ENCODE measurements at regions not wholly inside any gene's neighbourhood (a gene's known extent, or its start where the extent isn't known, plus 50 kb on each side); places are given as distances from the start of the nearest gene placed in this dataset.
"Not testable (repeated sequence)": the region's sequence is repeated elsewhere in the genome, so short reads cannot be mapped to it uniquely, and the experiment has no call there.

DNA sequence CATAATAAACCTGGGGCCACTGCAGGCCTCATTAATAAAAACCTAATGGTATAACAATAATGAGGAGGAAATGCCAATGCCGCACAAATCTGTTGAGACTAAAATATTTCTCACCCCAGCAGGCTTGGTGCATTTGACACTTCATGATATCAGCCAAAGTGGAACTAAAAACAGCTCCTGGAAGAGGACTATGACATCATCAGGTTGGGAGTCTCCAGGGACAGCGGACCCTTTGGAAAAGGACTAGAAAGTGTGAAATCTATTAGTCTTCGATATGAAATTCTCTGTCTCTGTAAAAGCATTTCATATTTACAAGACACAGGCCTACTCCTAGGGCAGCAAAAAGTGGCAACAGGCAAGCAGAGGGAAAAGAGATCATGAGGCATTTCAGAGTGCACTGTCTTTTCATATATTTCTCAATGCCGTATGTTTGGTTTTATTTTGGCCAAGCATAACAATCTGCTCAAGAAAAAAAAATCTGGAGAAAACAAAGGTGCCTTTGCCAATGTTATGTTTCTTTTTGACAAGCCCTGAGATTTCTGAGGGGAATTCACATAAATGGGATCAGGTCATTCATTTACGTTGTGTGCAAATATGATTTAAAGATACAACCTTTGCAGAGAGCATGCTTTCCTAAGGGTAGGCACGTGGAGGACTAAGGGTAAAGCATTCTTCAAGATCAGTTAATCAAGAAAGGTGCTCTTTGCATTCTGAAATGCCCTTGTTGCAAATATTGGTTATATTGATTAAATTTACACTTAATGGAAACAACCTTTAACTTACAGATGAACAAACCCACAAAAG lies 580.9 kb upstream of the TMEFF2 start:
- no peak for DNase-seq (ENCODE audit: low spot score)

DNA sequence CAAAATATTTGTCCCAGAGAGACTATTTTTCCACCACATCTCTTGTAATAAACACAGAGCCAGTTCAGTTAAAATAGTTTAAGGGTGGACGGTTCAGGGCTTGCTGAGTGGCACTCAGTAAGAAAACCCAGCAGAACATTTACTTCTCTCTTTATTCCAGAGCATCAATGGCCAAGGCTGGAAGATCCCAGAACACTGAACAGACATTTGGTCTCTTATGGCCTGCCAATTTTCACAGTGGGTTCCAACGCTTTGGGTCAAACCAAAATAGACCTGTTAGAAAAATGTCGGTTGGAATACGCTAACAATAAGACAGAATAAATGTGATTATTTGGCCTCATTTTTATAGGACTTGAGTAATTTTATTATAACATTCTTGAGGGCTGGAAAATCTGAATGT lies 580.3 kb upstream of the TMEFF2 start:
- no peak for DNase-seq (ENCODE audit: low spot score)

DNA sequence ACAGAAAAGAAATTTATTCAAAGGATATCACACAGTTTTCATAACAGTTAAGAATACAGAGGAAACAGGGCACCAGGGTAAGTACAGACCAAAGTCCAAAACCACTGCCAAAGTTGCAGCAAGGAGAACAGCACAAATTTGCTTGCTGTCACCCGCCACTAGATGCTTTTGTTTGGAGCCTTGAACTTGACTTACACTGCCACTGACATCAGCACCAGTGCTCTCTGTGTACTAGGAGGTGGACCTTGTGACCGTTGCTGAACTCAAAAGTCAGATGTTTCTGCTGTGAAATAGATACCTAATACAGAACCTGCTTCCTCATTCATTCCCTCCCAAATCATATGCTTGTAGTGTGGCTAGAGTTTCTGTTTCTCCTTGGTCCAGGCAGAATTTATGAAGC lies 578.3 kb upstream of the TMEFF2 start:
- no peak for DNase-seq (ENCODE audit: low spot score)

DNA sequence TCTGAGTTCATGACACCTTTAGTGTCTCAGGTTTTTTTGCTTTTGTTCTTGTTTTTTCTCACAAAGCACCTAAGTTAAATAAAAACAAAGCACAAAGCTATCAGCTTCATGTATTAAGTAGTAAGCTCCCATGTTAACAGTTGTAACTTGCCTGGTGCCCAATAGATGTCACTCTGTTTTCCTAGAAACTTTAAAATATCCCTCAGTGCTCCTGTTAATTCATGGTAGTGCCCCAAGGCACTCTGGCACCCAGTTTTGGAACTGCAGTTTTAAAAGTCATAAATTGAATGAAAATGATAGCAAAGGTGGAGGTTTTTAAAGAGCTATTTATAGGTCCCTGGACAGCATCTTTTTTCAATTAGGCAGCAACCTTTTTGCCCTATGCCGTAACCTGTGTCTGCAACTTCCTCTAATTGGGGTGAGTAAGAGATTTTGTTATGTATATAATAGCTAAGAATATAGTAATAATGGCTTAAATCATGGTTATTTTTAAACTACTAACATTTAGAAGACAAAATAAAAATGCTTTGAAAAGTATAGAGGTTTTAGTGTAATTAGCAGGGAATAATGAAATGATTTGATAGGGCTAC lies 555.0 kb upstream of the TMEFF2 start:
- DNase-seq (ENCODE audit: low spot score) = no peak

DNA sequence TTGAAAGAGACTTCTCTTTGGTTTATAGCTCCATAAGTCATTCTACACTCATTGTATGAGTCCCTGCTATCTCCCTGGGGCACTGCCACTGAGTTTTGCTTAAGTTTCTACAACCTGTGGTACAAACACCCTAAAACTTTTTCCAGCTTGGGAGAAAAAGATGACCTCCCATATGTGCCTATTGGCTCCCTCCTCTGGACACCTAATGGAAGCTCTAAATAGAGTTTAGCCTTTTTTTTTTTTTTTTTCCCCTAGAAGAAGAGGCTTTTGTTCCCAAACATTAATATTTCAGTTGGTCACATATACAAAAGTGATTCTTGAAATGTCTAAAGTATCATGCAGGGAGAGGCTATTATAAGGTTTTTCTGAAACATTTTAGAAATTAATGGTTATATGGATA lies 547.2 kb upstream of the TMEFF2 start:
- DNase-seq (ENCODE audit: low spot score) = no peak

DNA sequence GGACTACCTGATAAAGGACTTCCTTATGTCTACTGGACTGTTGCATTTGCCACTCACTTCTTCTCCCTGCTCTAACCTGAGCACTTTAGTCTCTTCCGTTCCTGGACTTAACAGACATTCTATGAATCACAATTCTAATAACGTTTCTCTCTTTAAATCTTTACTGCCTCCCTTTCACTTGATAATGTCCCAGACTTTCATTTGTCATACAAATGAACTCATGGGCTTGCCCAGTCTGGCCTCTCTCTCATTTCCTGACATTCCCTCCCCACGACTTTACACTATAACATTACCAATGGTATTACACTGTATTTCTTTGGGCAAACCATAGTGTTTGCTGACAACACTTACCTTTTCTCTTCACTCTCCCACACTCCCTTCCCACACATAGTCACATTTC lies 540.7 kb upstream of the TMEFF2 start:
- no peak for DNase-seq (ENCODE audit: low spot score)

DNA sequence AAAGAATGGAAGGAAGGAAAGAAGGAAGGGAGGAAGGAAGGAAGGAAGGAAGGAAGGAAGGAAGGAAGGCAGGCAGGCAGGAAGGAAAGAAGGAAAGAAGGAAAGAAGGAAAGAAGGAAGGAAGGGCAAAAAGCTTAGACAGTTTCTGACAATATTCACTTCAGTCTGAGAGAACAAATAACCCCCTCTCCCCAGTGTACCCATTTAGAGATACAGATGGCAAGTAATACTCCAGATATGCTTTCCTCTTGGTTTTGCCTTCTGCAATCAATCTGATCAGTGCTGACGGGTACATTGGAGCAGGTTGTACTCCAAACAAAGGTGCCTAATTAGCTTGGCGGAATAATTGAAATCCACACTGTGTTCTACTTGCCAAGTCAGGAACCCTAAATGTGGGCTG lies 534.6 kb upstream of the TMEFF2 start:
- no peak for DNase-seq (ENCODE audit: low spot score)

DNA sequence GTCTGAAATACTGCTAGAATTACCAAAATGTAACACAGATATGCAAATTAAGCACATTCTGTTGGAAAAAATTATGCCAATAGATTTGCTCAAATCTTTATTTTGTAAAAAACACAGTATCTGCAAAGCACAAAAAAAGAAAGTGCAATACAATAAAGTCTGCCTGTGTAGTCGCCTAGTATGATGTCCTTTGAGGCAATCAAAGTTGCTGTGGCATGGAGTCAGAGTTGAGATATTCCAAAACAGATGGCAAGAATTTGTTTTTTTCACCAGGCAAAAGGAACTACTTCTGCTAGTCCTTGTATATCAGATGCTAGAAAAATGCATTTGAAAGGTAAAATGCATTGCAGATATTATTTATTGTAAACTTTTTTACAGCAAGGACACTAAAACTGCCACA lies 531.3 kb upstream of the TMEFF2 start:
- DNase-seq (ENCODE audit: low spot score) = no peak

DNA sequence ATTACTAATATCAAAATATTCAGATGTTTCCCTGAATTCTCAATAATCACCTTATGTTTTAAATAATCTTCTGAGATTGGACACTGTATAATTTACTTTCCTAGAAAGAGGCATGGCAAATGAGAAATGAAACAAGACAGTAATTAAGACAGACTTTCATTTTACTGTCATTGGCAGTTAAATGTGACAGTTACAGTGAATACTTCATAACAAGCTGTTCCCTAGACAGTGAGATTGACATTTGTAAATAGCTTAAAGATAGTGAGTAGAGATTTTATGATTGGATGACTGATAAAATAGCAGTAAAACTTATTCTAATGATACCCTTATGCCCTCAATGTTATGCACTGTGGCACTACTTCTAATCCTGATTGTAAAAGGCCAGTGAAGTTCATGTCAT lies 524.9 kb upstream of the TMEFF2 start:
- no peak for DNase-seq (ENCODE audit: low spot score)

DNA sequence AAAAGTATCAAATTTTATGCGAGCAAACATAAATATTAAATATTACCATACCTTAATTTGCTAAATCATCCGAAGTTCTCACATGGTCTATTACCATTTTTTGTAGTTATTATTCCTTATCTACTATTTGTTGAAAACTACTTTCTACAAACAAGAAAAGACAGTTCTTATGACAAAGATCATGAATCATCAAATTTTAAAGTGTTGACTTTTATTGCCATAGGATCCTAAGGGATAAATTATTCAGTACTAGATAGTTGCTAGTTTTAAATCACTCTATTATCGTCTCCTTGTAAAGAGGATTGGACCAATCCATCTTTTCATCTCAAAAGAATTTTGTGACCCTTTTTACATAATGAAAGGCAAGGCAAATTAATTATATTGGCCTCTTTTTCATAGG lies 523.6 kb upstream of the TMEFF2 start:
- DNase-seq (ENCODE audit: low spot score) = no peak

DNA sequence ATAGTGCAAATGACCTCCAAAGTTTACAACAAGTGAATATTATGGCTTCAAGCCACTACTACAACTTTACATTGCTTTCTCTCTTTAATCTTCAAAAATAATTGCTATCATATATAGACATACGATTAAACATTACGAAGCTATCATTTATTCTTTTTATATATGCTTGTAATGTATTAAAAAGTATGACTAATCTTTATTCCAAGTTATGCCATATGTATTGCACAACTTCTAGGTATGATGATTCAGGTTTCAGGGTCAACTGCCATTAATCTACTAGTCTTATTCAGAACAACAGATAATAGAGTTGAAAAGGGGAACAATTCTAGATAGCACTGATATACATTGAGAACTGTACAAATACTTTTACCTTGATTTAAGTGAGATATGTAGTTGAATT lies 506.2 kb upstream of the TMEFF2 start:
- no peak for DNase-seq (ENCODE audit: low spot score)

DNA sequence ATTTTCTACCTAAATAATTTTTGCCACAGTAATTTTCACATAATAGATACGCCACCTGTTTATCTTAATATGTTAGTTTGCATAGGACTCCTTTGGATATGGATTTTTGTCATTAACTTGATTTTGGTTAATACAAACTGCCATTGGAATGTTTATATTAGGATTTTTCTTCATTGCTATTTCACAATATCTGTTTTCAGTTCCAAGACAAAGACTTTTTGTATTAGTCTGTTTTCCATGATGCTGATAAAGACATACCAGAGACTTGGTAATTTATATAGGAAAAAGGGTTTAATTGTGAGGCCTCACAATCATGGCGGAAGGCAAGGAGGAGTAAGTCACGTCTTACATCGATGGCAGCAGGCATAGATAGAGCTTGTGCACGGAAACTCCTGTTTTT lies 503.1 kb upstream of the TMEFF2 start:
- no peak for DNase-seq (ENCODE audit: low spot score)

DNA sequence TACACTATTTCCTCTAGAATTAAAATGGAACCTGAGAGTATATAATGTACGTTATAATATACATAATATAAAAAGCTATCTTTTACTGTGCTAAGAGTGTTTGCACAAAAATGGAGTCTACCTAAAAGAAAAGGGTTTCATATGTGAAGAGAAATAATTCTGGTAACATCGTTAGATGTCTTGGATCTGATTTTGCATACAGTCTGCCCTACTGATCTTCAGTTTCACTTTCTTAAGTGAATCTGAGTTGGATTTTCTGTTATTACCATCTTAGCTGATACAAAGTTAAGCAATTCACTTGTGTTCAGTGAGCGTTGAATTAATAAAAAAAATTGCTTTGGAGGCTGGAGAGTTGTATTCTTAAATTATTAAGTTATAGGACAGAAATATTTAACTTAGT lies 502.1 kb upstream of the TMEFF2 start:
- DNase-seq (ENCODE audit: low spot score) = no peak

DNA sequence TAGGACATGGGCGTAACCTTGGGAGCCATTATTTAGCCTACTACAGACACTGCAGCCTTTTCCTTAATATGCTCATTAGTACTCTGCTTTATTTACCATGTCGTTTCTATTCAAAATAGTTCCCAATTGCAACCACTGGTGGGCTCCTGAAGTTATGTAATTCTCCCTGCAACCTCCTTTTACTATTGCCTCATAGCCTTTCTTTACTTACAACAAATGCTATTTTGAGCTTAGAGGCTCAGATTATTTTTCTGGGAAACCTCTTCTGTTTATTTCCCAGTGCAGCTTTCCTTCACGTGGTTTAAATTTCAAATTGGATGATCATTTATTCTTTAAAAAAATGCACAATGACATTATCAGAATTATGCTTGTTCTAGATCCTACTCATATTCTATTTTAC lies 492.3 kb upstream of the TMEFF2 start:
- DNase-seq (ENCODE audit: low spot score) = no peak

DNA sequence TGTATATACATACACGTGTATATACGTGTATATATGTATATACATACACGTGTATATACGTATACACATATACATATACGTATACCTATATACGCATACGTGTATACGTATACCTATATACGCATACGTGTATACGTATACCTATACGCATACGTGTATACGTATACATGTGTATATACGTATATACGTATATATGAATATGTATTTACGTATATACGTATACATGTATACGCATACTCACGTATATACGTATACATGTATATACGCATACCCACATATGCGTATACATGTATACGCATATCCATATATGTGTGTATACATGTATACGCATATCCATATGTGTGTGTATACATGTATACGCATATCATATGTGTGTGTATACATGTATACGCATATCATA lies 487.8 kb upstream of the TMEFF2 start:
- DNase-seq (ENCODE audit: low spot score) = not testable (repeated sequence)

DNA sequence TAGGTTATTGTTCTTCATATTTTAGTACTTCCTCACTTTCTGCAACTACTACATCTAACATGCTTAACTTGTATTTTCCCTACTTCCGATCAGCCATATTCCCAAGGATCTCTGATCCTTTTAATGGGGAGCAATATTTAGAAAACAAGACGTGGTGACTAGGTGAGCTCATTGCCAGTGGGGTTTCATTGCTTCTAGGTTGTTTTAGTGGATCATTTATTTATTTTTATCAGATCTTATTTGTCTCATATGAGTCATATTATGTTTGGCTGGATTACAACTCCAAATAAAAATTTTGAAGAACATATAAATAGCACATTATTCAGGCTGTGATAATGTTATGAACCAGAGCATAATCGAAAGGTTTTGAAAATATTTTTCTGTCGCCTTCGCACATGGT lies 480.9 kb upstream of the TMEFF2 start:
- DNase-seq (ENCODE audit: low spot score) = no peak

DNA sequence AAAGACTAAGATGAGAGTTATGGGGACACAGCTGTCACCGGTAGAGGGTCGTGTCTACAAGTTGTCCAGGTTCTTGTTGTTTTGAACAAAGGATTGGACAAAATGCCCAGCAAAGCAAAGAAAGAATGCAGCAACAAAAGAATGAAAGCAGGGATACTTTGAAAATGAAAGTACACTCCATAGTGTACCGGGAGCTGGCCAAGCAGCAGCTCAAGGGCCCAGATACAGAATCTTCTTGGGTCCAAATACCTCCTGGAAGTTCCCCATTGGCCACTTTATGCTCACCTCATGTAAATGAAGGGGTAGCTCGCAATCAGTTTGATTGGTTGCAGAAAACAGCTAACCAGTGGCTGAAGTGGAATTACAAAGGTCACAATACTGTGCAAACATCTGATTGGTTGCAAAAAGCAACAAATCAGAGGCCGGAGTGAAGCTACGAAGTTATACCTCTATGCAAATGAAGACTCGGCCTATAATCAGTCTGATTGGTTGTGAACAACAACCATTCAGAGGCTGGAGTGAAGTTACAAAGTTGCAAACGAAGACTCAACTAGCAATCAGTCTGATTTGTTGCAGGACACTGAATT lies 474.9 kb upstream of the TMEFF2 start:
- no peak for DNase-seq (ENCODE audit: low spot score)

DNA sequence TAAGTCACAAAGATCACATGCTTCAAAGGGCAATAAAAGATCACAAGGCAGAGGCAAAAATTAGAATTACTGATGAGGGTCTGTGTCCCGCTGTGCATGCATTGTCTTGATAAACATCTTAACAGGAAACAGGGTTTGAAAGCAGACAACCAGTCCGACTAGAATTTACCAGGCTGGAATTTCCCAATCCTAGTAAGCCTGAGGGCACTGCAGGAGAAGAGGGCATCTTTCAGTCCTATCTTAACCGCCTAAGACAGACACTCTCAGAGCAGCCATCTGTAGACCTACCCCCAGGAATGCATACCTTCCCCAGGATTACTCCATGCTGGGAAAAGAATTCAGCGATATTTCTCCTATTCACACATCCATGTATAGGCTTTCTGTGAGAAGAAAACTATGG lies 465.8 kb upstream of the TMEFF2 start:
- not testable (repeated sequence) for DNase-seq (ENCODE audit: low spot score)

DNA sequence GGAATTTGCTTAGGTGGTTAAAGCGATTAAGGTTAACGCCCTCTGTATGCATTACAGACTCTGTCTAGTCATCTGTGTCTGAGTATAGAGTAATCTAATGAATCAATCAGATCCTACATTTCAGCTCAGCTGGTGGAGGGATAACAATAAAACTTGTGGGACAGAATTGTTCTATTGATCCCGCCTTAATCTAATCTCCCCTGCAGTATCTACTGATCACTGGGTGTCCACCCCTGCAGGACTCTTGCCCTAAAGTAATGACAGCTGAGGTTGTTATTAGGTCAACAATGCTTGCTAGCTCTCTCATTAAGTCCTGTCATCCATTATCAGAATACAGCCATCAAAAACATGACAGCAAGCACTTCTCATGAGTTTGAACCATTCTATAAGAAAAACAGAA lies 462.6 kb upstream of the TMEFF2 start:
- no peak for DNase-seq (ENCODE audit: low spot score)

DNA sequence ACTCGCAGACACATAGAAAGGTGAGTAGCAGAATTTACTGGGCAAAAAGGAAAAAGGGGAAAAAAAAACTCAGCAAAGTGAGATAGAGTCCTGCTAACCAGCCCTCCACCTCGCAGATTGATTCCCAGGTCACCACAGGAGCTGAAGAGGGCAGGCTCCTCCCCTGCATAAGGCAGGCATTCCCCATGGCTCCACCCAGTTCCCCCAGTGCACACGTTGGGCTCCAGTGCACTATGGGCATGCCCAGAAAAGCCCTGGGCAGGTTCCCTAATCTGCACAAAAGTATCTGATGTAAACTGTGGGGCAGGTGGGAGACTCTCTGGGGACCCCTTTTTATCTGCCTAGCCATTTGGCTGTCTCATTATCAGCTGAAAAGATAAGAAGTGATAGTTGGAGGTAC lies 461.2 kb upstream of the TMEFF2 start:
- no peak for DNase-seq (ENCODE audit: low spot score)

DNA sequence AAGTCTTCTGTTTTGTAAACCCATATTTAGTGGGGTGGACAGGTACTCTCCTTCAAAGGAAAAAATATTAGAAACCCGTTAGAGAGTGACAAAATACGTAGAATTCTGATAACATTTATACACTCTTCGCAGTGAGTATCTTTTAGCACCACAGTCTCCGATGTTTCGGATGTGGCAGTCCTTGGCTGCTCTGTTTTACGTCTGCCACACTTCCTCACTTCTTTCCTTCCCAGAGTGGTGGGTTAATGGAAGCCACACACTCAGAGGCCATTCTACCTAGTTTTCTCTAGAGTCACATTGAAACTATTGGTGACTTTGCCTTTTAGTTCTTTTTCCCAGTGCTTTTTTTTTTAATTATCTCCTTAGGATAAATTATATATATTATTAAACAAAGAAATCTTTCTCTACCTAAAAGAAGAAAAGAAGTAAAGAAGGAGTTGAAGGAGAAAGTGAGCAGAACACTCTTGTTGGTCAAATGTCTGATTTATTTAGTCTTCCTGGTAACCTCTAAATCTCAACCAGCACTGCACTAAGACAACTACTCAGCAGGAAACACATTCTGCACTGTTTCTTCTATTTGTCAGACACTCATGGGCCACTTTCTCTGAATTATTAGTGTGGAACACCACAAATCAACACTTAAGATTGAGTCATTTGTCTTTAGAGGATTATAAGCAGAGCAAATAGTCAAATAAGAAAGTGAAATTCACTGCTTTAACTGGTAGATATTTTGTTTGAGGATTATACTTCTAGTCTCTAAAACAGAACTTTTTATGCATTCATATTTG lies 451.3 kb upstream of the TMEFF2 start:
- DNase-seq (ENCODE audit: low spot score) = no peak

DNA sequence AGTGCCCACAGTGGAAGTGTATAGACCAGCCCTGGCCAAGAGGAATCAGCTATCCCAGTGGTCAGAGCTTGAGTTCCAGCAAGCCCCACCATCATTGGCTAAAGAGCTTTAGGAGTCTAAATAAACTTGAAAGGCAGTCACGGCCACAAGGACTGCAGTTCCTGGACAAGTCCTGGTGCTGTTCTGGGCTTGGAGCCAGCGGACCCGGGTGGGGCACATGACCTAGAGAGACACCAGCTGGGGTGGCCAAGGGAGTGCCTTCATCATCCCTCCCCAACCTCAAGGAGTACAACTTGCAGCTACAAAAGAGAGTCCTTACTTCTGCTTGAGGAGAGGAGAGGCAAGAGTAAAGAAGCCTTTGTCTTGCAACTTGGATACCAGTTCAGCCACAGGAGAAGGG lies 439.8 kb upstream of the TMEFF2 start:
- DNase-seq (ENCODE audit: low spot score) = no peak

DNA sequence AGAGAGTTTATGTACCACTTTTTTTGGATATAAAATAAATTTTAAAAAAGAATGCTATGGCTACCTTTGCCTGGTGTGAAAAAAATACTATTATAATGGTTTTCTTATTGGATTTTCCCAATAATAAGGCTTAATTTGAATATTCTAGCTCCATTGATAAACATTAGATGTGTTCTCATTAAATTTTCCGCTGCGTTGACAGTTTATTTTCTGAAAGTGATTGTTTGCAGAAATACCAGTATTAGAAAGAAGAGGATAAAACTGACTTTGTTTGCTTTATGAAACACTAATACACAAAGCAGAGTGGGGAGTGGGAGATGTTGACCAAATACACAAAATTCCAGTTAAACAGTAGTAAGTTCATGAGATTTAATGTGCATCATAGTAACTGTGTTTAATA lies 433.3 kb upstream of the TMEFF2 start:
- no peak for DNase-seq (ENCODE audit: low spot score)

Measured in germinal center (tissue), 1 donor.